Neutrophil (primary cell): ENCODE measurements at regions not wholly inside any gene's neighbourhood (a gene's known extent, or its start where the extent isn't known, plus 50 kb on each side); places are given as distances from the start of the nearest gene placed in this dataset.

Experiments used
- H3K27ac ChIP-seq: fragments of 200-600 bp; sonication (generic); 2 replicates; pipeline ENCODE4 v1.5.1; 2016; ENCODE audit warnings: mild to moderate bottlenecking, moderate library complexity
- H3K27me3 ChIP-seq: fragments of 200-600 bp; sonication (generic); 2 replicates; pipeline ENCODE4 v1.6.0; 2016; ENCODE audit warnings: mild to moderate bottlenecking
- H3K36me3 ChIP-seq: fragments of 200-600 bp; sonication (generic); 2 replicates; pipeline ENCODE4 v1.5.1; 2017
- H3K4me1 ChIP-seq, 2 experiments: fragments of 200-600 bp in 1 of 2; sonication (generic) in 1 of 2; 1 replicate in 1 of 2; 2 replicates in 1 of 2; pipeline versions ENCODE4 v1.5.1 to v1.6.1; 2013 to 2016; ENCODE audit warnings: low read depth in 1 of 2, low read length in 1 of 2, mild to moderate bottlenecking in 1 of 2, moderate library complexity in 1 of 2; ENCODE audit not compliant: control insufficient read depth in 1 of 2, insufficient read depth in 1 of 2
- H3K4me3 ChIP-seq, 2 experiments: fragments of 200-600 bp in 1 of 2; sonication (generic) in 1 of 2; 1 replicate in 1 of 2; 2 replicates in 1 of 2; pipeline ENCODE4 v1.5.1; 2013 to 2016; ENCODE audit warnings: low read depth in 1 of 2, low read length in 1 of 2, mild to moderate bottlenecking in 1 of 2, moderate library complexity in 1 of 2
- H3K9me3 ChIP-seq: fragments of 200-600 bp; sonication (generic); 2 replicates; pipeline ENCODE4 v1.5.1; 2016
- CTCF ChIP-seq: fragments of 200-600 bp; sonication (generic); IDR thresholded peaks from 2 replicates; pipeline ENCODE4 v1.5.1; 2016; ENCODE audit warnings: antibody characterized with exemption

GRCh38 chr12:116361414-116362223, 84.1 kb upstream of the MED13L start:
- H3K4me1 ChIP-seq: peaks cover 16 to 29% of the 10 kb centered on the region in 2 experiments
- peak overlapping the region; percentile 62 for H3K27ac ChIP-seq
- no peaks in the 10 kb centered on the region for H3K36me3 ChIP-seq
- H3K27me3 ChIP-seq: no peaks in the 10 kb centered on the region
- no peak overlapping the region for H3K4me3 ChIP-seq
- H3K9me3 ChIP-seq: no peaks in the 10 kb centered on the region
- no peak for TF ChIP-seq CTCF

GRCh38 chr12:116365114-116365513, 87.6 kb upstream of the MED13L start:
- no peaks in the 10 kb centered on the region for H3K9me3 ChIP-seq
- H3K4me1 ChIP-seq: peaks cover 7 to 11% of the 10 kb centered on the region in 2 experiments
- no peaks in the 10 kb centered on the region for H3K36me3 ChIP-seq
- TF ChIP-seq CTCF: no peak
- no peak overlapping the region for H3K27ac ChIP-seq
- no peak overlapping the region for H3K4me3 ChIP-seq
- H3K27me3 ChIP-seq: no peaks in the 10 kb centered on the region

GRCh38 chr12:116365606-116366455, 88.3 kb upstream of the MED13L start:
- H3K27ac ChIP-seq: no peak overlapping the region
- no peaks in the 10 kb centered on the region for H3K27me3 ChIP-seq
- TF ChIP-seq CTCF: no peak
- H3K4me3 ChIP-seq: no peak overlapping the region
- H3K36me3 ChIP-seq: no peaks in the 10 kb centered on the region
- H3K9me3 ChIP-seq: no peaks in the 10 kb centered on the region
- peaks cover 3 to 6% of the 10 kb centered on the region in 2 experiments for H3K4me1 ChIP-seq

GRCh38 chr12:116366456-116366776, 88.9 kb upstream of the MED13L start:
- no peak for TF ChIP-seq CTCF
- Histone ChIP-seq H3K27ac (no peak overlapping the region), H3K9me3 (no peaks in the 10 kb centered on the region), H3K4me1 (no peaks in the 10 kb centered on the region), H3K27me3 (no peaks in the 10 kb centered on the region), H3K36me3 (no peaks in the 10 kb centered on the region), H3K4me3 (no peak overlapping the region)

- TF ChIP-seq CTCF: no peak
Measured at GRCh38 chr12:116366824-116367223, 89.3 kb upstream of the MED13L start.

More at GRCh38 chr12:116366824-116367223, 89.3 kb upstream of the MED13L start:
- no peaks in the 10 kb centered on the region for H3K36me3 ChIP-seq
- H3K4me3 ChIP-seq: no peak overlapping the region
- no peaks in the 10 kb centered on the region for H3K9me3 ChIP-seq
- no peaks in the 10 kb centered on the region for H3K27me3 ChIP-seq
- H3K27ac ChIP-seq: no peak overlapping the region
- H3K4me1 ChIP-seq: no peaks in the 10 kb centered on the region
